ENCODE measurements at regions not wholly inside any gene's neighbourhood (a gene's known extent, or its start where the extent isn't known, plus 50 kb on each side); places are given as distances from the start of the nearest gene placed in this dataset.

DNA sequence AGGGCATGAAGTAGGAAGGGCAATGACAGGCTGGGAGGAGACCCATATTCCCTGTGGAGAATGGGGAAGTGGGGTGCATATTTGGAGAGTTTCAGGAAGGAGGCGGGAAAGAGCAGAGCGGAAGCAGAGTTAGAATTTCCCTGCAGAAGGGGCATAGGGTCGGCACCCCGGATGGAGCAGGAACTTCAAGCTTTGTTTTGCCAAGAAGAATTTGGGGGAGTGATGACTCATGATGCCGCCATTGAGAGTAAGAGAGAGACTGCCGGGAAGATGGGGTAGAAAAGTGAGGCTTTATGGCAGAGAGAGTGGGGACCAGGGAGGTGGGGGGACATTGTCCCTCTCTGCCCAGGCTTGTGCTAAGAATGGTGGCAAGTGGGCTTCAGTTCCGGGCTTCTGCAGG is 50.3 kb upstream of the EPB41L1 start:
- 77% methylated on average over 5 of the region's 7 CpGs; no CpG with 5 or more reads in 1 of the 2 experiments for WGBS, 2 experiments (ENCODE audit: extremely low coverage in 2 of 2, insufficient read length in 1 of 2)
- CTCF ChIA-PET, result no interaction called here

More for the DNA sequence above, 50.3 kb upstream of the EPB41L1 start:
- Histone ChIP-seq H3K4me1 (ENCODE audit: control insufficient read depth, insufficient read depth, low read length) (no peaks in the 10 kb centered on the region), H4K5ac (ENCODE audit: low read depth, low read length) (no peak overlapping the region), H3K18ac (ENCODE audit: low read depth, low read length) (no peak overlapping the region), H4K20me1 (ENCODE audit: insufficient read depth, low read length) (no peaks in the 10 kb centered on the region), H3K4ac (ENCODE audit: low read depth, low read length) (no peak overlapping the region), H4K91ac (ENCODE audit: insufficient read depth, low read depth, low read length) (no peak overlapping the region), H3K9me1 (ENCODE audit: insufficient read depth, low read length) (no peaks in the 10 kb centered on the region), H2BK20ac (ENCODE audit: low read depth, low read length) (no peak overlapping the region), H3K4me2 (ENCODE audit: low read depth, low read length) (no peak overlapping the region), H2AK5ac (ENCODE audit: low read depth, low read length) (no peak overlapping the region), H4K8ac (ENCODE audit: low read depth in 2 of 2, low read length in 2 of 2) (no peak overlapping the region), H2BK15ac (ENCODE audit: low read depth, low read length) (no peak overlapping the region), H3K27ac (ENCODE audit: insufficient read depth, low read length) (no peak overlapping the region), H2AFZ (replicated peaks; ENCODE audit: low read length, poor library complexity) (no peak overlapping the region), H3K9ac (ENCODE audit: low read depth, low read length) (no peak overlapping the region), H2AK9ac (replicated peaks; ENCODE audit: low read depth, low read length, poor library complexity) (no peak overlapping the region), H3K23ac (ENCODE audit: low read depth, low read length) (no peak overlapping the region), H2BK120ac (ENCODE audit: low read depth, low read length) (no peak overlapping the region), H3K56ac (ENCODE audit: extremely low read depth, insufficient read depth, low read length) (no peak overlapping the region), H3K27me3 (ENCODE audit: control insufficient read depth, insufficient read depth, low read length) (peaks cover 18% of the 10 kb centered on the region), H3K4me3 (ENCODE audit: insufficient read depth, low read depth, low read length) (no peak overlapping the region), H3K36me3 (ENCODE audit: control insufficient read depth, insufficient read depth, low read length) (no peaks in the 10 kb centered on the region), H3K9me3 (ENCODE audit: control insufficient read depth, insufficient read depth, low read length) (no peaks in the 10 kb centered on the region), H2BK5ac (ENCODE audit: low read depth, low read length, poor library complexity, severe bottlenecking) (no peak overlapping the region), H3K79me1 (ENCODE audit: low read depth in 1 of 2, low read length in 2 of 2) (no peaks in the 10 kb centered on the region), H3K14ac (replicated peaks; ENCODE audit: low read depth, low read length) (no peak overlapping the region)
- DNase-seq (no peak), ATAC-seq (ENCODE audit: low read depth) (no peak)
- intact Hi-C loops (cut with micrococcal nuclease), result no loop called here
- TF ChIP-seq RFX5 (IDR thresholded peaks at IDR 0.05; ENCODE audit: low read depth, low read length), result no peak
- in situ Hi-C loops (cut with MboI; ENCODE audit: low sequenced_read_pairs), result no loop called here
- POLR2A ChIA-PET (ENCODE audit: unreplicated experiment), result no interaction called here
- dilution Hi-C loops (cut with HindIII; ENCODE audit: low sequenced_read_pairs, unreplicated experiment), result no loop called here
- no TSS peak for BruUV-seq (replicated peaks)

All from IMR-90 (cell line).